NCI-H345 treated with DMSO at 0.1 percent for 48 hours (cell line): ENCODE measurements at regions not wholly inside any gene's neighbourhood (a gene's known extent, or its start where the extent isn't known, plus 50 kb on each side); places are given as distances from the start of the nearest gene placed in this dataset.

Experiments
- DNase-seq: peaks from one replicate; lab custom pipeline; 2025; ENCODE audit not compliant: unreplicated experiment; lab: John Stamatoyannopoulos, UW

- no peak for DNase-seq
Measured at GRCh38 chr12:88953029-88953586, 372.8 kb upstream of the KITLG start.

GRCh38 chr12:88952562-88952942, 372.3 kb upstream of the KITLG start:
- DNase-seq = peak; percentile 22

- no peak for DNase-seq
Measured at GRCh38 chr12:88951860-88952561, 371.7 kb upstream of the KITLG start.

GRCh38 chr12:88951177-88951576, 370.9 kb upstream of the KITLG start:
- DNase-seq = no peak

GRCh38 chr12:88947486-88948043, 367.3 kb upstream of the KITLG start:
- no peak for DNase-seq

GRCh38 chr12:88946372-88946997, 366.2 kb upstream of the KITLG start:
- no peak for DNase-seq

- no peak for DNase-seq
Measured at GRCh38 chr12:88945051-88945732, 364.9 kb upstream of the KITLG start.

- no peak for DNase-seq
Measured at GRCh38 chr12:88944397-88944796, 364.1 kb upstream of the KITLG start.

GRCh38 chr12:88940854-88941253, 360.6 kb upstream of the KITLG start:
- DNase-seq = no peak

GRCh38 chr12:88935856-88936255, 355.6 kb upstream of the KITLG start:
- no peak for DNase-seq

- DNase-seq = no peak
Measured at GRCh38 chr12:88934163-88934747, 354.0 kb upstream of the KITLG start.

GRCh38 chr12:88932457-88932856, 352.2 kb upstream of the KITLG start:
- no peak for DNase-seq

GRCh38 chr12:88931598-88931997, 351.3 kb upstream of the KITLG start:
- DNase-seq = no peak

GRCh38 chr12:88925454-88925853, 345.2 kb upstream of the KITLG start:
- DNase-seq = no peak

GRCh38 chr12:88924162-88924561, 343.9 kb upstream of the KITLG start:
- no peak for DNase-seq

GRCh38 chr12:88923631-88924030, 343.4 kb upstream of the KITLG start:
- no peak for DNase-seq

- no peak for DNase-seq
Measured at GRCh38 chr12:88922816-88923215, 342.5 kb upstream of the KITLG start.

- DNase-seq = no peak
Measured at GRCh38 chr12:88921890-88922532, 341.7 kb upstream of the KITLG start.

GRCh38 chr12:88921434-88921833, 341.2 kb upstream of the KITLG start:
- no peak for DNase-seq

GRCh38 chr12:88918161-88918560, 337.9 kb upstream of the KITLG start:
- DNase-seq = no peak

GRCh38 chr12:88914967-88915366, 334.7 kb upstream of the KITLG start:
- DNase-seq = no peak
